IPS-11a (cell line): ENCODE measurements at regions not wholly inside any gene's neighbourhood (a gene's known extent, or its start where the extent isn't known, plus 50 kb on each side); places are given as distances from the start of the nearest gene placed in this dataset.

Source experiments
- H3K4me3 ChIP-seq: one replicate; pipeline ENCODE4 v1.5.1; 2013; ENCODE audit warnings: low read depth, low read length, control low read depth

- no peak overlapping the region for H3K4me3 ChIP-seq
Observed at GRCh38 chr2:176704282-176704858, 435.1 kb downstream of the MTX2 start.

- no peak overlapping the region for H3K4me3 ChIP-seq
Observed at GRCh38 chr2:176709149-176709951, 440.1 kb downstream of the MTX2 start.

DNA sequence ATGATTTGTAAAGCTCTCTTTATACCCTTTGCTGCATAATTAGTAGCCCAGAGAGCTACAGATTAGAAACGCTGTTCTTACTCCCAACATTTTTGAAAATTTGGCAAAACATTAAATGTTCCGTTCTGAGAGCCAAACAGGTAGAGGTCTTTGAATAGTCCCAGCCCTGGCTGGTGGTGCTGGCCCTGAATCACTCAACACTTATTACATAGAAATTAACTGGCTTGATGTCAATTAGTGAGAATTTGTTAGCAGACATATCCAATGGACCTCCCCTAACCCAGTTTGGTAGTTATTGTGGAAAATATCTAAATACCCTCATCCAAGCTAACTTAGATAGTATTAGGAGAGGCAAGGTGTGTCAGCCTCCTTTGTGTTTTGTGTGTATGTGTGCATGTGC is 440.7 kb downstream of the MTX2 start:
- no peak overlapping the region for H3K4me3 ChIP-seq

DNA sequence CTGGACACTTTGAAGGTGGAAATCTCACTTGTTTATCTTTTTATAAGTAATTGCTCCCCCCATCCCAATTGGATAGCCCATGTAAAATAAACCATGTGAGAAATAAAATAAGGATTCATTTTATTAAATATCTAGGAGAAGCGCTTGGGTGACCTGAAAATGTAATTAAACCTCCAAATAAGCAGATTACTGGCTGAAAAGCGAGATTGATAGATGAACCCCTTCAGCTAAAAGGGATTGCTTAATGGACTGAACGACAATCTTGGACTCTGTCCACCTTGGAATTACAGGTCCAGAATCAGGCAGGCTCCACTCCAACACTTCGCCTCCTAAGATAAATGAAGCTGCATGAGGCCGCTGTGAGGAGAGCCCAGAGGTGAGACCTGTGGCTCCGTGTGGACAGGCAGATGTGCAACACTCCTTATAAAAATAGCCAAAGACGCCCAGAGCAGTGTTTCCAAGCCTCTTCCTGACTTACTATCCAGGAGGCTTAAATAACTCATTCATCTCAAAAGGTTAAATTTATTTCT is 441.5 kb downstream of the MTX2 start:
- no peak overlapping the region for H3K4me3 ChIP-seq

GRCh38 chr2:176725873-176726645 is 456.8 kb downstream of the MTX2 start:
- H3K4me3 ChIP-seq, result no peak overlapping the region

- H3K4me3 ChIP-seq, result no peak overlapping the region
Observed at GRCh38 chr2:176727696-176728095, 458.5 kb downstream of the MTX2 start.

- H3K4me3 ChIP-seq, result no peak overlapping the region
Observed at GRCh38 chr2:176729706-176730569, 460.7 kb downstream of the MTX2 start.

- no peak overlapping the region for H3K4me3 ChIP-seq
Observed at GRCh38 chr2:176732780-176733179, 463.5 kb downstream of the MTX2 start.

DNA sequence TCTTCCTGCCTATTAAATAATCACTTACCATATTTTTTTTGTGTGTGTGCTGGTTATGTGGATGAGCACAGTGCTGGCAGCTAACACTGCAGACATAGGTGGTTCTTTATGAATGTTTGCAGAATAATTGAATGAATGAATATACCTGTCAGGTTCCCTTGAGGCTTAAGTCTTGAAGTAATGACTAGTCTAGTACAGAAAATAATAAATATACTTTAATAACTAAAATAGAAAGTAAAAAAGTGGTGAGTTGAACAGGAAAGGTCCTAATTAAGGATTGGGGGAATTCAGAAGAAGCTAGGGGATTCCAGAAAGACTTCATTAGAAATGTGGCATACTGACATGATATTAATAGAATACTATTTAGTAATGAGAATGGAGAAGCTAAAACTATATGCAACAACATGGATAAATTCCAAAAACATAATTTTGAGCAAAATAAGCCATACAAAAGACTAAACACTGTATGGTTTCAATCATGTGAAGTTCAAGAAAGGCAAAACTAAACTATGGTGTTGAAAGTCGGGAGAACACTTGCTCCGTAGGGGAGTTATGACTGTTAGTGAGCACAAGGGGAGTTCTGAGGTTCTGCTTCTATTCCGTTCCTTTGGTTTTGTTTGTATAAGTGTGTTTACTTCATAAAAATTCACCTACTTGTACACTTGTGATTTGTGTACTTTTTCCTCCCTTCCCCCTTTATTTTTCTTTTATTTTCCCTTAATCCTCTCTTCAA is 464.6 kb downstream of the MTX2 start:
- no peak overlapping the region for H3K4me3 ChIP-seq

DNA sequence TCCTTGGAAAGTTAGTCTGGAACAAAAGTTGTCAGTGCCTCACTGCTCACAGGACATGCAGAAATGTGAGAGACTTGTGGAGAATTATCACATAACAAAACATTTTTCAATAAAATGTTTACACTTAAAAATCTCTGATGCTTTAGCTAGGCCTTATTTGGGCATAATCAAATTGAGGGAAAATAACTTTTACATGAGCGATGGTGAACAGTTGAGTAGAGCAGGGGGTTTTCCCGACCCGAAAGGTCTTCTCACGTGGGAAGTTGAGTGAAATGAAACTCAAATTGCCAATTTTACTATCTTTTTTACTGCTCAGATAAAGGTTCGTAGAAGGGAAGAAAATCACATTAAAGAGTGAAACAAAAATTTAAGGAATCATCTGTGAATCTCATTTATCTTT is 465.6 kb downstream of the MTX2 start:
- H3K4me3 ChIP-seq, result no peak overlapping the region

DNA sequence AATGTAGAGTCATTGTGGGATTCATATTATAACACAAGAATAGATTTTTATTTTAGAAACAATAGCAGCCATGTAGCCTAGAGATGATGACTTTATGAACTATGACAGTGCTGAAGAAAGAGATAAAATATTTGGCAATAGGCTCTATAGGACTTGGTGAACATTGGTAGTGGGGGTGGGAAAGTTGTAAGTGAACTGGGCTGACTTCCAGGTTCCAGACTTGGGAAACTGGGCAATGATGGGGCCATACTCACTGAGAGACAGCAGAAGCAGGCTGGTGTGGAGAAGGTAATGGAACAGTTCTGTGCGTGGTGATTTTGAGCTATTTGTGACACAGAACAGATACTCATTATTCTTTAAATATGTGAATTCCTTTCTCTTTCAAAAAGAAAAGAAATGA is 470.3 kb upstream of the HNRNPA3 start:
- H3K4me3 ChIP-seq, result no peak overlapping the region

DNA sequence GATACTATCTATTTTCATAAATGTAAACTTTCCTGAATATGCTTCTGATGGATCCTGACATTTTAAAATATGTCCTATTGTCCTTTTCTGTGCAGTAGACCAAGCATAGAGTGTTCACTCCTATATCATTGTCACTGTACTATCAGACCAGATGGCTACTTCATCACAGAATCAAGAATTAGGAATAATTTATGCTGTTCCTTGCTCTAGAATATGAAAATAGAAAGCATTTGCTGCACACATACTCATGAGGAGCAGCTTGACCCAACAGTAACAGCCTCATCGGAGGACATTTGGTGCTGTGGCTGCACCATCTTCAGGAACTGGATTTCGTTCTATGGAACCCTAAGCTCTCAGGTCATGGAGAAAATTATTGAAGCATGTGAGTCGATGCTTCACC is 468.9 kb upstream of the HNRNPA3 start:
- H3K4me3 ChIP-seq, result no peak overlapping the region

DNA sequence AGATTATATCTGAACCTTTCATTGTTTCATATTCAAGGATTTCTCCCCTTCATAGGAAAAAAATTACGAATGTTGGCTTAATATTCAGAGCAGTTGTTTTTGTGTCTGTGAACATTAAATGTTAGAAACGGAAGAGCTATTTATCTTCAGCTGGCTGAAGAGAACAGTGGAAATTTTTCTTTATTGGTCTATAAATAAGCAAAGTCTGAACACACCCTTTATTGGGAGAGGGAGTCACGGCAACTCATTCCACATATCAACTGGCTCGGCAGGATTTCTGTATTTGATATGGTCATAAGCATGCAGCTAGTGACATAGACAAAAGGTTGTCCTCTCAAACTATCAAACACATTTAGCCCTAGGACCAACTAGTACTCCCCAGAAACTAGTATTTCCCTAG is 468.4 kb upstream of the HNRNPA3 start:
- H3K4me3 ChIP-seq, result no peak overlapping the region

- no peak overlapping the region for H3K4me3 ChIP-seq
Observed at GRCh38 chr2:176745543-176746200, 466.9 kb upstream of the HNRNPA3 start.

GRCh38 chr2:176746411-176746810 is 466.2 kb upstream of the HNRNPA3 start:
- H3K4me3 ChIP-seq, result no peak overlapping the region

- no peak overlapping the region for H3K4me3 ChIP-seq
Observed at GRCh38 chr2:176747506-176747905, 465.1 kb upstream of the HNRNPA3 start.

- H3K4me3 ChIP-seq, result no peak overlapping the region
Observed at GRCh38 chr2:176747928-176748327, 464.7 kb upstream of the HNRNPA3 start.

DNA sequence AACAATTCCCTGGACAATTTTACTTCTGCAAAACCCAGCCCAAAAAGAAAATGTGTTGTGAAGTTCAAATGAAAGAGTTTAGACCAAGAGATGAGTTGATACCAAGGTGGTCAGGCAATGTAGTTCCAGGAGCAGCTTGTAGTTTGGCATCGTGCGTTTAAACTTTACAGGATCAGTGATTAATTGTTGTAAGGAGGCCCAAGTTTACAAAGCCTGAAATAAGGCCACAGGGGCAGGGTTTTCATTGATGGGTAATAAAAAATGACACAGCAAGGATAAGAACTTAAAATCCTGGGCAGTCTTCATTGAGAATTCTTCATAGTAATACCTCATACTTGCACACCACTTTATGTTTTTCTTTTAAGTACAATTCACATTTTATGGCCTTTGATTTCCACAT is 463.9 kb upstream of the HNRNPA3 start:
- H3K4me3 ChIP-seq, result no peak overlapping the region
